ENCODE measurements at regions not wholly inside any gene's neighbourhood (a gene's known extent, or its start where the extent isn't known, plus 50 kb on each side); places are given as distances from the start of the nearest gene placed in this dataset.

DNA sequence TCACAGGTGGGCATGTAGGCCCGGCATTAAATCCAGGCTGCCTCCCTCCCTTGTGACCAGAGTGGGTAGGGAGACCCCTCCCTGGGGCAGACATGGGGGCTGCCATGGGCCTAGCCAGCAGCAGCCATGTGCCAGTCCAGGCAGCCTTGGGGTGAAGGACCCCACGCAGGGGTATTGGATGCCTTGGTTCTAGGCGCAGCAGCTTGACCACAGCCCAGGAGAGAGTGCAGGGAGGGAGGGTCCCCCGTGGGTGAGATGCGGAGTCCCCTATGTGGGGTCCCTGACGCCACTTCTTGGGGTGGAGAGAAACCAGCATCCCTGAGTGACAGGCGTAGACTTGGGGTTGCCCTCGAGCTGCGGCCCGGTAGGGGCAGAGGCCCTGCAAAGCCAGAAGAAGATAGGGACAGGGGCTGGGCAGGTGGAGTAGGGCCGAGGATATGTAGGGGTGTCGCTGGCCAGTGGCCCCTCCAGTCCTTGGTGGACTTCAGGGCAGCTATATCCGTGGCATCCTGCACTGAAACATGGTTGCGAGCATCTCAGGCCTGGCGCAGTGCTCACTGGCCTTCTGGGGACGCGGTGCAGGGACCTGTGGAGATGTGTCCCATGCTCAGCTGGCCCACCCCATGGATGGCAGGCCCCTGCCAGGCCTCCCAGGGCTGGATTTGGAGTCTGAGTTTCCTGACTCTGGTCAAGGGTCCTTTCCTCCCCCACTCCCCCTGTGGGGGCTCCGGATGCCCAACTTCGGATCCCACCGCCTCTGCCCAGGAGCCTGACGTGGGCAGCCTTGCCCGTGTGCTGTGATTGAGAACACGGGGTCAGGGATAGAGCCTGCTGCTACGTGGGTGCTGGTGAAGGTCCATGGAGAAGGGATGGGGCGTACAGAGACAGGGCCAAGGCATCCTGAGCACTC is 1179.8 kb downstream of the BRD1 start:
- H3K4me3 ChIP-seq (replicated peaks in 1 of 2; ENCODE audit: low read depth in 1 of 2, low read length in 2 of 2), result no peak overlapping the region
- intact Hi-C loops (cut with micrococcal nuclease), result no loop called here
- H4K20me1 ChIP-seq (ENCODE audit: insufficient read depth), result no peaks in the 10 kb centered on the region
- ChIA-PET RAD21 (ENCODE audit: low non-redundant PET in 1 of 2, low total read pairs in 2 of 2, uncharacterized antibody in 2 of 2, unreplicated experiment in 2 of 2) (no interaction called here), CTCF (no interaction called here), POLR2A (no interaction called here)
- H3K27me3 ChIP-seq (ENCODE audit: insufficient read depth, low read length), result no peaks in the 10 kb centered on the region
- DNase-seq (ENCODE audit: low read depth, low spot score) (no peak), ATAC-seq (no peak)
- no peaks in the 10 kb centered on the region for H3K4me1 ChIP-seq (ENCODE audit: control insufficient read depth in 1 of 2, insufficient read depth in 2 of 2, low read length in 2 of 2)
- no peak overlapping the region for H3K27ac ChIP-seq (ENCODE audit: low read depth, low read length)
- no peak overlapping the region for H3K4me2 ChIP-seq (ENCODE audit: low read length)
- no peak overlapping the region for H3K9ac ChIP-seq (ENCODE audit: low read length)
- H3K9me3 ChIP-seq (ENCODE audit: control insufficient read depth in 1 of 2, insufficient read depth in 1 of 2, low read depth in 1 of 2, low read length in 2 of 2), result no peaks in the 10 kb centered on the region
- no peaks in the 10 kb centered on the region for H3K9me2 ChIP-seq (ENCODE audit: insufficient read depth)
- no TSS peak for BruUV-seq (replicated peaks)
- no peak overlapping the region for H2AFZ ChIP-seq (ENCODE audit: low read depth, low read length, poor library complexity, severe bottlenecking)
- H3K36me3 ChIP-seq (ENCODE audit: control insufficient read depth in 1 of 2, insufficient read depth in 2 of 2, low read length in 2 of 2), result no peaks in the 10 kb centered on the region
- TF ChIP-seq CTCF (IDR thresholded peaks at IDR 0.05 in 2 of 3, conservative IDR thresholded peaks at IDR 0.05 in 1 of 3; ENCODE audit: borderline replicate concordance in 1 of 3, insufficient read depth in 1 of 3, low read depth in 2 of 3, low read length in 2 of 3), result no peak
- TF ChIP-seq FOSL1 (IDR thresholded peaks at IDR 0.05; ENCODE audit: low read depth), result no peak
- TF ChIP-seq EZH2 (IDR thresholded peaks at IDR 0.05), result no peak
- TF ChIP-seq SRF (IDR thresholded peaks at IDR 0.05; ENCODE audit: low read depth), result no peak
- no peak for TF ChIP-seq EZH2phosphoT487 (IDR thresholded peaks at IDR 0.05; ENCODE audit: borderline replicate concordance)
- no peak for TF ChIP-seq ZNF274 (IDR thresholded peaks at IDR 0.05; ENCODE audit: low read depth, low read length)
- no peak for TF ChIP-seq JUND (IDR thresholded peaks at IDR 0.05)
- TF ChIP-seq POLR2A (IDR thresholded peaks at IDR 0.05; ENCODE audit: borderline replicate concordance, extremely low read depth, insufficient read depth, insufficient read length), result no peak
- TF ChIP-seq TCF7L2 (IDR thresholded peaks at IDR 0.05; ENCODE audit: borderline replicate concordance, extremely low read depth, insufficient read depth, insufficient read length), result no peak
- no peak for TF ChIP-seq YY1 (IDR thresholded peaks at IDR 0.05; ENCODE audit: extremely low read depth, insufficient replicate concordance, low read depth, low read length)
- TF ChIP-seq ELF1 (IDR thresholded peaks at IDR 0.05; ENCODE audit: borderline replicate concordance, low read depth), result no peak
- TF ChIP-seq SP1 (IDR thresholded peaks at IDR 0.05; ENCODE audit: low read depth), result no peak
- TF ChIP-seq, protein P1, sequence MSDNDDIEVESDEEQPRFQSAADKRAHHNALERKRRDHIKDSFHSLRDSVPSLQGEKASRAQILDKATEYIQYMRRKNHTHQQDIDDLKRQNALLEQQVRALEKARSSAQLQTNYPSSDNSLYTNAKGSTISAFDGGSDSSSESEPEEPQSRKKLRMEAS (IDR thresholded peaks at IDR 0.05), result no peak
- no peak for TF ChIP-seq CBX3 (IDR thresholded peaks at IDR 0.05; ENCODE audit: low read depth)
- TF ChIP-seq, protein P2, sequence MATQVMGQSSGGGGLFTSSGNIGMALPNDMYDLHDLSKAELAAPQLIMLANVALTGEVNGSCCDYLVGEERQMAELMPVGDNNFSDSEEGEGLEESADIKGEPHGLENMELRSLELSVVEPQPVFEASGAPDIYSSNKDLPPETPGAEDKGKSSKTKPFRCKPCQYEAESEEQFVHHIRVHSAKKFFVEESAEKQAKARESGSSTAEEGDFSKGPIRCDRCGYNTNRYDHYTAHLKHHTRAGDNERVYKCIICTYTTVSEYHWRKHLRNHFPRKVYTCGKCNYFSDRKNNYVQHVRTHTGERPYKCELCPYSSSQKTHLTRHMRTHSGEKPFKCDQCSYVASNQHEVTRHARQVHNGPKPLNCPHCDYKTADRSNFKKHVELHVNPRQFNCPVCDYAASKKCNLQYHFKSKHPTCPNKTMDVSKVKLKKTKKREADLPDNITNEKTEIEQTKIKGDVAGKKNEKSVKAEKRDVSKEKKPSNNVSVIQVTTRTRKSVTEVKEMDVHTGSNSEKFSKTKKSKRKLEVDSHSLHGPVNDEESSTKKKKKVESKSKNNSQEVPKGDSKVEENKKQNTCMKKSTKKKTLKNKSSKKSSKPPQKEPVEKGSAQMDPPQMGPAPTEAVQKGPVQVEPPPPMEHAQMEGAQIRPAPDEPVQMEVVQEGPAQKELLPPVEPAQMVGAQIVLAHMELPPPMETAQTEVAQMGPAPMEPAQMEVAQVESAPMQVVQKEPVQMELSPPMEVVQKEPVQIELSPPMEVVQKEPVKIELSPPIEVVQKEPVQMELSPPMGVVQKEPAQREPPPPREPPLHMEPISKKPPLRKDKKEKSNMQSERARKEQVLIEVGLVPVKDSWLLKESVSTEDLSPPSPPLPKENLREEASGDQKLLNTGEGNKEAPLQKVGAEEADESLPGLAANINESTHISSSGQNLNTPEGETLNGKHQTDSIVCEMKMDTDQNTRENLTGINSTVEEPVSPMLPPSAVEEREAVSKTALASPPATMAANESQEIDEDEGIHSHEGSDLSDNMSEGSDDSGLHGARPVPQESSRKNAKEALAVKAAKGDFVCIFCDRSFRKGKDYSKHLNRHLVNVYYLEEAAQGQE (IDR thresholded peaks at IDR 0.05; ENCODE audit: low read depth), result no peak
- no peak for TF ChIP-seq RAD21 (IDR thresholded peaks at IDR 0.05; ENCODE audit: low read depth)
- H3K79me2 ChIP-seq (ENCODE audit: insufficient read depth, low read length), result no peaks in the 10 kb centered on the region
